GM12873 (cell line): ENCODE measurements at regions not wholly inside any gene's neighbourhood (a gene's known extent, or its start where the extent isn't known, plus 50 kb on each side); places are given as distances from the start of the nearest gene placed in this dataset.

Source experiments
- TF ChIP-seq, protein P1 (sequence below): IDR thresholded peaks from 2 replicates; pipeline ENCODE4 v1.5.1; 2012; ENCODE audit warnings: low read depth, mild to moderate bottlenecking, moderate library complexity, low read length, control low read depth; ENCODE audit not compliant: insufficient read depth; ENCODE audit errors: missing control alignments

DNA sequence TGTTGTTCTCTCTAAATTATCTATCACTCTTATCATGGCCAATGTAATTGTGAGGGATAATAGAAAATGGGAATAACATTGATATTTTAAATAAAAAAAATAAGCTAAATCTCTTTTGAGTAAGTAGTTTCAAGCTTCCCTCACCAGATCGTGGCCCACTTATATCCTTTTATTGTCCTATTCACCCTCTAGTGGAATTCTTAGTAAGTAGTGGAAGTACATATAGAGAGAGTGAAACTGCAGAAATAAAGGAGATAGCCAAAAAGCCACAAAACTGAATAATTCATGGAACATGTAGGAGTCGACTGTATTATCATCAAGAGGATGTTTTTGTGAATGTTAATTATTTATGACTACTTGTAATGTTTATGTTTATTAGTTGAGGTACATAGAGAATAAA lies 66.1 kb upstream of the DTNA start:
- TF ChIP-seq, protein P1, sequence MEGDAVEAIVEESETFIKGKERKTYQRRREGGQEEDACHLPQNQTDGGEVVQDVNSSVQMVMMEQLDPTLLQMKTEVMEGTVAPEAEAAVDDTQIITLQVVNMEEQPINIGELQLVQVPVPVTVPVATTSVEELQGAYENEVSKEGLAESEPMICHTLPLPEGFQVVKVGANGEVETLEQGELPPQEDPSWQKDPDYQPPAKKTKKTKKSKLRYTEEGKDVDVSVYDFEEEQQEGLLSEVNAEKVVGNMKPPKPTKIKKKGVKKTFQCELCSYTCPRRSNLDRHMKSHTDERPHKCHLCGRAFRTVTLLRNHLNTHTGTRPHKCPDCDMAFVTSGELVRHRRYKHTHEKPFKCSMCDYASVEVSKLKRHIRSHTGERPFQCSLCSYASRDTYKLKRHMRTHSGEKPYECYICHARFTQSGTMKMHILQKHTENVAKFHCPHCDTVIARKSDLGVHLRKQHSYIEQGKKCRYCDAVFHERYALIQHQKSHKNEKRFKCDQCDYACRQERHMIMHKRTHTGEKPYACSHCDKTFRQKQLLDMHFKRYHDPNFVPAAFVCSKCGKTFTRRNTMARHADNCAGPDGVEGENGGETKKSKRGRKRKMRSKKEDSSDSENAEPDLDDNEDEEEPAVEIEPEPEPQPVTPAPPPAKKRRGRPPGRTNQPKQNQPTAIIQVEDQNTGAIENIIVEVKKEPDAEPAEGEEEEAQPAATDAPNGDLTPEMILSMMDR = no peak

GRCh38 chr18:34647251-34647650 lies 62.8 kb upstream of the DTNA start:
- TF ChIP-seq, protein P1 = no peak

GRCh38 chr18:34648269-34648985 lies 61.7 kb upstream of the DTNA start:
- TF ChIP-seq, protein P1 = no peak

- TF ChIP-seq, protein P1 = no peak
Measured at GRCh38 chr18:34649080-34649479, 61.0 kb upstream of the DTNA start.

DNA sequence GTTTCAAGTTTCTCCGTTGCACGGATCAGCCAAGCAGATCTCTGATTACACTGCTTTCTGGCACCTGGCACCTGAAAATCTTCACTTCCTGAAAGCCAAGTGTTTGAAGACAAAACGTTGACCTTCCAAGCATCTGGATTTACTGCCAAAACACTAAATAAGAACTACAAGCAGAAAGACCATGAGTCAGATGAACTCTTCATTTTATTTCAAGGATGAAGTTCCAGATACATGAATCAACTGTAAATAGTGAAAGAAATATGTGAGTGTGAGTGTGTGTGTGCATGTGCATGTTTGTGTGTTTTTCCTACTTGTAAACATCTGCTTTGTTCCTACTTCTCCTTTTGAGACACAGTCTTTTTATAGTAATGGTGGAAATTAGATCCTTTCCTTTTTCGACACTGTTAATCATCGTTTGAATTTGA lies 60.0 kb upstream of the DTNA start:
- TF ChIP-seq, protein P1 = no peak

DNA sequence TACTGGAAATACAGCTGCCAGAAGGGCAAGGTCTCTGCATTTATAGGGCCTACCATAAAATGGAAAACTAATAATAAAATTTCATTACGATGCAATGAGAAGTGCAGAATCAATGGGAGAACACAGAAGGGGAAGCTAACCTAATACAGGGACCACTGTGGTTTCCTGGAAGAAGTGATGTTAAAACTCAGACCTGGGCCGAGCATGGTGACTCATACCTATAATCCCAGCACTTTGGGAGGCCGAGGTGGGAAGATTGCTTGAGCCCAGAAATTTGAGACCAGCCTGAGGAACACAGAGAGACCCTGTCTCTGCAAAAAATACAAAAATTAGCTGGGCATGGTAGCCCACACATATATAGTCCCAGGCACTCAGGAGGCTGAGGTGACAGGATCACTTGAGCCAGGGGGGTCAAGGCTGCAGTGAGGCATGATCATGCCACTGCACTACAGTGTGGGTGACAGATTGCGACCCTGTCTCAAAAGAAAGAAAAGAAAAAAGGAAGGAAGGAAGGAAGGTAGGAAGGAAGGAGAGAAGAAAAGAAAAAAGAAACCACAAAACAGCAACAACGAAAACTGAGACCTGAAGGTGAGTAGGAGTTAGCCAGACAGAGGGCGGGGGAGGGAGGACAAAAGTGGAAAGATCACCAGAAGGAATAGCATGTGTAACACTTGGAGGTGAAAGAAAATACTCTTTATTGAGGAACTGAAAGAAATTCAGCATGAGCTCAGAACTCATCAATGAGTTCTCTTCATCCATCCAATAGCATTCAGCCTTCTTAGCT lies 58.3 kb upstream of the DTNA start:
- TF ChIP-seq, protein P1 = no peak

- TF ChIP-seq, protein P1 = no peak
Measured at GRCh38 chr18:34655131-34655530, 55.0 kb upstream of the DTNA start.
